Mesothelial cell of epicardium (in vitro differentiated cells): ENCODE measurements at regions not wholly inside any gene's neighbourhood (a gene's known extent, or its start where the extent isn't known, plus 50 kb on each side); places are given as distances from the start of the nearest gene placed in this dataset.

Experiments used
- DNase-seq, 2 experiments: peaks; one replicate each; pipeline ENCODE4 v3.0.0; 2021; ENCODE audit warnings: low spot score in 2 of 2; ENCODE audit not compliant: unreplicated experiment in 2 of 2
- H3K27ac Mint-ChIP-seq: 2 replicates; pipeline ENCODE4 v1.8.0; 2021; ENCODE audit warnings: mixed read lengths
- H3K27me3 Mint-ChIP-seq: 2 replicates; pipeline ENCODE4 v1.8.0; 2021; ENCODE audit warnings: low read depth, mixed read lengths
- H3K36me3 Mint-ChIP-seq: 2 replicates; pipeline ENCODE4 v1.8.0; 2021; ENCODE audit warnings: mixed read lengths
- H3K4me1 Mint-ChIP-seq: 2 replicates; pipeline ENCODE4 v1.8.0; 2021; ENCODE audit warnings: mixed read lengths
- H3K4me3 Mint-ChIP-seq: 2 replicates; pipeline ENCODE4 v1.8.0; 2021; ENCODE audit warnings: mild to moderate bottlenecking, moderate library complexity, mixed read lengths
- H3K9me3 Mint-ChIP-seq: 2 replicates; pipeline ENCODE4 v1.8.0; 2021; ENCODE audit warnings: mixed read lengths
- TF ChIP-seq, protein P1 (sequence below): fragments of 200-600 bp; sonication (generic); IDR thresholded peaks from one replicate; pipeline ENCODE4 v1.5.0; 2021; ENCODE audit warnings: antibody characterized with exemption; ENCODE audit not compliant: unreplicated experiment

GRCh38 chrX:22360129-22360528 is 87.4 kb downstream of the CBLL2 start:
- no peak for DNase-seq
- Mint-ChIP-seq H3K9me3 (peaks cover 47% of the 10 kb centered on the region), H3K27ac (no peak overlapping the region), H3K4me3 (no peak overlapping the region), H3K36me3 (no peaks in the 10 kb centered on the region), H3K27me3 (no peaks in the 10 kb centered on the region), H3K4me1 (no peaks in the 10 kb centered on the region)
- TF ChIP-seq, protein P1, sequence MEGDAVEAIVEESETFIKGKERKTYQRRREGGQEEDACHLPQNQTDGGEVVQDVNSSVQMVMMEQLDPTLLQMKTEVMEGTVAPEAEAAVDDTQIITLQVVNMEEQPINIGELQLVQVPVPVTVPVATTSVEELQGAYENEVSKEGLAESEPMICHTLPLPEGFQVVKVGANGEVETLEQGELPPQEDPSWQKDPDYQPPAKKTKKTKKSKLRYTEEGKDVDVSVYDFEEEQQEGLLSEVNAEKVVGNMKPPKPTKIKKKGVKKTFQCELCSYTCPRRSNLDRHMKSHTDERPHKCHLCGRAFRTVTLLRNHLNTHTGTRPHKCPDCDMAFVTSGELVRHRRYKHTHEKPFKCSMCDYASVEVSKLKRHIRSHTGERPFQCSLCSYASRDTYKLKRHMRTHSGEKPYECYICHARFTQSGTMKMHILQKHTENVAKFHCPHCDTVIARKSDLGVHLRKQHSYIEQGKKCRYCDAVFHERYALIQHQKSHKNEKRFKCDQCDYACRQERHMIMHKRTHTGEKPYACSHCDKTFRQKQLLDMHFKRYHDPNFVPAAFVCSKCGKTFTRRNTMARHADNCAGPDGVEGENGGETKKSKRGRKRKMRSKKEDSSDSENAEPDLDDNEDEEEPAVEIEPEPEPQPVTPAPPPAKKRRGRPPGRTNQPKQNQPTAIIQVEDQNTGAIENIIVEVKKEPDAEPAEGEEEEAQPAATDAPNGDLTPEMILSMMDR, result no peak

GRCh38 chrX:22365460-22365859 is 92.7 kb downstream of the CBLL2 start:
- no peak overlapping the region for H3K4me3 Mint-ChIP-seq
- no peaks in the 10 kb centered on the region for H3K4me1 Mint-ChIP-seq
- DNase-seq, result no peak
- H3K27me3 Mint-ChIP-seq, result no peaks in the 10 kb centered on the region
- TF ChIP-seq, protein P1, result no peak
- H3K27ac Mint-ChIP-seq, result no peak overlapping the region
- H3K36me3 Mint-ChIP-seq, result no peaks in the 10 kb centered on the region
- H3K9me3 Mint-ChIP-seq, result peaks cover 27% of the 10 kb centered on the region

DNA sequence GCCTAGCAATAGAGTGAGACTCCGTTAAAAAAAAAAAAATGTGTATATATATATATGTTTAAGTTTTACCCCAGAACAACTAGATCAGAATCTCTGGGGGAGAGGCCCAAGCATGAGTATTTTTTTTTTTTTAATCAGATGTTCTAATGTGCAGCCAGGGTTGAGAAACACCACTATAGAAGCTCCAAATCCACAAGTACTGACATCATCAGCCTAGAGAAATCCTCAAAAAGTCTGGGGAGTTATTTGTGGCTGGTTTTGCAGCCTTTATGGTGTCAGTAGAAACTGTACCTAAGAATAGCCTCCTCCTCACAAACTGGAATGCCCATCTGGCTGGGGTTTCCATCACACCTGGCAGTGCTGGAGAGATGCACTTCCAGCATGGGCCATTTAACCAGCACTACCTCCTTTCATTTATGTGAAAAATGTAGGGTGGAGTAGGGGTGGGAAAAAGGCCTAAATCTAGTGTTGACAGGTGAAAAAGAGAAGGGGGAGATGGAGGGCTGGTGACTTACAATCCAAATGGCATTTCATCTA is 93.5 kb downstream of the CBLL2 start:
- no peak for DNase-seq
- no peaks in the 10 kb centered on the region for H3K4me1 Mint-ChIP-seq
- no peak overlapping the region for H3K27ac Mint-ChIP-seq
- peaks cover 22% of the 10 kb centered on the region for H3K9me3 Mint-ChIP-seq
- H3K27me3 Mint-ChIP-seq, result no peaks in the 10 kb centered on the region
- TF ChIP-seq, protein P1, result no peak
- H3K36me3 Mint-ChIP-seq, result no peaks in the 10 kb centered on the region
- no peak overlapping the region for H3K4me3 Mint-ChIP-seq

DNA sequence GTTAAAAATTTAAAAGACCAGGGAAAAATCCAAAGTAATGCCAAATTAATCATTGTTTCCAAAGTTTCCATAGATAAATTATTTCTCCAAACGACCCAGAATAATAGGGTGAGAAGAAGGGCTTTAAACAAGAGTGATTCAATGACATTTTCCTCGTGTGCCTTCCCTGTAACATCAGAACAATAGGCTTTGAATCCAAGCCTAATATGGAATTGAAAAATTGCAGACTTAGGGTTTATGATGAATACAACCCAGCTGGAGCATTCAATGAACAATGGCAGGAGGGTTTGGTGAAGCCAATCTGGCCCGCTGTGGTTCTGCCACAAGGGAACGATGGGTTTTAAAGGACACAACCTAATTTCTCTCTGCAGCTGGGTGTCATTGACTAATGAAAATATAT is 94.2 kb downstream of the CBLL2 start:
- Mint-ChIP-seq H3K36me3 (no peaks in the 10 kb centered on the region), H3K27ac (no peak overlapping the region), H3K4me1 (no peaks in the 10 kb centered on the region), H3K4me3 (no peak overlapping the region), H3K27me3 (no peaks in the 10 kb centered on the region), H3K9me3 (peaks cover 22% of the 10 kb centered on the region)
- TF ChIP-seq, protein P1, result no peak
- no peak for DNase-seq

DNA sequence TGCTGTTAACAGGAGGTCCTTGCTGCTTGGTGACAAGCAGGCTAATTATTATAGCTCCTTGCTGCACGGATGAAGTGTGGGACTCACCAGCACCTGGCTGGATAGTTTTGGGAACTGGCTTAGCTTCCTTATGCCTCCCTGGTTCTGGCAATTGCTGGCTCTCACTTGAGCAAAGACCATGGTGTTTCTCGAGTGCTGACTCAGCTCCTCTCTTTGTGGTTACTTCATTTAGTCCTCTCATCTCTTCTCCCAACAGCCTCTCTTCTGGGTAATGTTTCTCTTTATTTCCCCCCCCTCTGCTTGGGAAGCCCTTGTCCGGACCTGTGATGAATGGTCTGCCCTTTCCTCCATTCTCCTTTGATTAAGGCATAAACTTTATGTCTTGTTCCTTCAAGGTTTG is 100.4 kb downstream of the CBLL2 start:
- TF ChIP-seq, protein P1, result no peak
- DNase-seq, result no peak
- Mint-ChIP-seq H3K9me3 (peaks cover 21% of the 10 kb centered on the region), H3K36me3 (no peaks in the 10 kb centered on the region), H3K4me3 (no peak overlapping the region), H3K4me1 (no peaks in the 10 kb centered on the region), H3K27me3 (no peaks in the 10 kb centered on the region), H3K27ac (no peak overlapping the region)

GRCh38 chrX:22373766-22374165 is 101.1 kb downstream of the CBLL2 start:
- no peaks in the 10 kb centered on the region for H3K27me3 Mint-ChIP-seq
- H3K36me3 Mint-ChIP-seq, result no peaks in the 10 kb centered on the region
- no peak overlapping the region for H3K27ac Mint-ChIP-seq
- H3K9me3 Mint-ChIP-seq, result peaks cover 23% of the 10 kb centered on the region
- H3K4me3 Mint-ChIP-seq, result no peak overlapping the region
- no peak for DNase-seq
- no peaks in the 10 kb centered on the region for H3K4me1 Mint-ChIP-seq
- TF ChIP-seq, protein P1, result no peak
